NCI-H524 (cell line): ENCODE measurements at regions not wholly inside any gene's neighbourhood (a gene's known extent, or its start where the extent isn't known, plus 50 kb on each side); places are given as distances from the start of the nearest gene placed in this dataset.
"Not testable (repeated sequence)": the region's sequence is repeated elsewhere in the genome, so short reads cannot be mapped to it uniquely, and the experiment has no call there.

ENCODE experiments used
- DNase-seq, 2 experiments: peaks; one replicate each; lab custom pipeline; 2025; lab: John Stamatoyannopoulos, UW

GRCh38 chr10:17538941-17539340 is 78.2 kb downstream of the HACD1 start:
- no peak for DNase-seq

- no peak for DNase-seq
These were observed 79.9 kb downstream of the HACD1 start for GRCh38 chr10:17537281-17537680.

- peak in 1 of 2 experiments; percentile 55 for DNase-seq
These were observed 81.0 kb downstream of the HACD1 start for GRCh38 chr10:17536221-17536620.

GRCh38 chr10:17533731-17534130 is 79.3 kb upstream of the ST8SIA6 start:
- DNase-seq, result no peak

GRCh38 chr10:17528306-17528862 is 74.0 kb upstream of the ST8SIA6 start:
- no peak for DNase-seq

GRCh38 chr10:17527514-17528146 is 73.2 kb upstream of the ST8SIA6 start:
- no peak for DNase-seq

- DNase-seq, result not testable (repeated sequence)
These were observed 72.2 kb upstream of the ST8SIA6 start for GRCh38 chr10:17526571-17526970.

GRCh38 chr10:17523917-17524316 is 69.5 kb upstream of the ST8SIA6 start:
- DNase-seq, result no peak

GRCh38 chr10:17523246-17523753 is 68.9 kb upstream of the ST8SIA6 start:
- no peak for DNase-seq

- not testable (repeated sequence) for DNase-seq
These were observed 67.9 kb upstream of the ST8SIA6 start for GRCh38 chr10:17522269-17522668.

GRCh38 chr10:17519457-17519856 is 65.1 kb upstream of the ST8SIA6 start:
- DNase-seq, result no peak

- DNase-seq, result no peak
These were observed 63.9 kb upstream of the ST8SIA6 start for GRCh38 chr10:17518338-17518737.

GRCh38 chr10:17516376-17516775 is 62.0 kb upstream of the ST8SIA6 start:
- DNase-seq, result no peak

- no peak for DNase-seq
These were observed 58.1 kb upstream of the ST8SIA6 start for GRCh38 chr10:17512341-17513001.

GRCh38 chr10:17510242-17510908 is 56.0 kb upstream of the ST8SIA6 start:
- no peak for DNase-seq

GRCh38 chr10:17507538-17507937 is 53.1 kb upstream of the ST8SIA6 start:
- DNase-seq, result no peak

- DNase-seq, result no peak
These were observed 52.6 kb upstream of the ST8SIA6 start for GRCh38 chr10:17506856-17507471.

- no peak for DNase-seq
These were observed 52.0 kb upstream of the ST8SIA6 start for GRCh38 chr10:17506390-17506789.

- no peak for DNase-seq
These were observed 50.3 kb upstream of the ST8SIA6 start for GRCh38 chr10:17504547-17505245.
